ENCODE measurements at regions not wholly inside any gene's neighbourhood (a gene's known extent, or its start where the extent isn't known, plus 50 kb on each side); places are given as distances from the start of the nearest gene placed in this dataset.

- H4K91ac ChIP-seq (ENCODE audit: insufficient read length, low read depth, low read length), result no peak overlapping the region
- Mint-ChIP-seq H3K4me1 (peaks cover 2% of the 10 kb centered on the region in 2 experiments; a peak in 2 of 4 replicates), H3K4me3 (no peak overlapping the region), H3K27me3 (ENCODE audit: low read depth) (no peaks in the 10 kb centered on the region), H3K9me3 (peaks cover under 1 to 3% of the 10 kb centered on the region in 2 experiments; a peak in 4 of 5 replicates), H3K27ac (peak overlapping the region in 1 of 3 experiments; percentile 21; a peak in 1 of 7 replicates), H3K36me3 (ENCODE audit: insufficient read depth in 1 of 3, low read depth in 3 of 3) (peaks cover 0 to 4% (median under 1%) of the 10 kb centered on the region in 3 experiments; a peak in 4 of 7 replicates)
- H3K9me3 ChIP-seq (ENCODE audit: control insufficient read depth, low read depth, low read length), result peaks cover 1% of the 10 kb centered on the region
- no peak overlapping the region for H2AK5ac ChIP-seq (ENCODE audit: insufficient read length, low read length)
- no peaks in the 10 kb centered on the region for H3K27me3 ChIP-seq (ENCODE audit: insufficient read depth, low read length)
- no peak overlapping the region for H2BK120ac ChIP-seq (ENCODE audit: low read depth, low read length, poor library complexity, severe bottlenecking)
- no peak overlapping the region for H4K5ac ChIP-seq (ENCODE audit: insufficient read length, low read depth, low read length)
- no peak overlapping the region for H2BK12ac ChIP-seq (ENCODE audit: insufficient read length, low read depth, low read length)
- H3K4me1 ChIP-seq (ENCODE audit: insufficient read depth, low read length), result 0 out of 2 replicates have a peak, but pooled peaks cover 3% of the 10 kb centered on the region
- no peaks in the 10 kb centered on the region for H3K23me2 ChIP-seq (ENCODE audit: insufficient read length, low read depth, low read length, poor library complexity, severe bottlenecking)
- H3K56ac ChIP-seq (ENCODE audit: insufficient read length, low read depth, low read length), result no peak overlapping the region
- no peak overlapping the region for H4K8ac ChIP-seq (replicated peaks; ENCODE audit: insufficient read length, low read depth, low read length)
- no peak overlapping the region for H3K4ac ChIP-seq (ENCODE audit: low read depth, low read length)
- DNase-seq, result no peak
- peak overlapping the region; percentile 31; the same call in 1 of the 2 replicates for H3K14ac ChIP-seq (ENCODE audit: insufficient read depth, low read length)
- H3K18ac ChIP-seq (ENCODE audit: insufficient read length, low read depth, low read length), result no peak overlapping the region
- H3K9ac ChIP-seq (ENCODE audit: extremely low read depth, insufficient read length, low read length), result no peak overlapping the region
- no peak overlapping the region for H2BK20ac ChIP-seq (ENCODE audit: low read depth, low read length, poor library complexity, severe bottlenecking)
- H2BK15ac ChIP-seq (ENCODE audit: low read depth, low read length), result no peak overlapping the region
- no peak overlapping the region for H3K27ac ChIP-seq (ENCODE audit: insufficient read length, low read depth, low read length)
- no CpG with 5 or more reads among the region's 17 CpGs for WGBS (ENCODE audit: extremely low coverage, insufficient read length, low lambda C conversion rate)
- TF ChIP-seq CTCF (conservative IDR thresholded peaks at IDR 0.05), result no peak
- H2AFZ ChIP-seq (ENCODE audit: low read length), result peak overlapping the region; percentile 26
- H2BK5ac ChIP-seq (ENCODE audit: insufficient read length, low read length), result no peak overlapping the region
- H3K79me1 ChIP-seq (ENCODE audit: insufficient read depth, low read depth, low read length, poor library complexity, severe bottlenecking), result no peaks in the 10 kb centered on the region
- H3K79me2 ChIP-seq (ENCODE audit: insufficient read depth, low read length), result no peaks in the 10 kb centered on the region
- H3T11ph ChIP-seq (ENCODE audit: low read length), result no peak overlapping the region
- H4K20me1 ChIP-seq (ENCODE audit: control insufficient read depth, insufficient read depth, insufficient read length), result no peaks in the 10 kb centered on the region
- no peak overlapping the region for H3K4me2 ChIP-seq (ENCODE audit: insufficient read depth, insufficient read length, low read length)
- H3K23ac ChIP-seq (ENCODE audit: insufficient read length, low read depth, low read length), result no peak overlapping the region
Measured at GRCh38 chr2:7748717-7749415, 831.7 kb downstream of the RNF144A start.

Data from H9 (cell line).